ENCODE measurements at regions not wholly inside any gene's neighbourhood (a gene's known extent, or its start where the extent isn't known, plus 50 kb on each side); places are given as distances from the start of the nearest gene placed in this dataset.

DNA sequence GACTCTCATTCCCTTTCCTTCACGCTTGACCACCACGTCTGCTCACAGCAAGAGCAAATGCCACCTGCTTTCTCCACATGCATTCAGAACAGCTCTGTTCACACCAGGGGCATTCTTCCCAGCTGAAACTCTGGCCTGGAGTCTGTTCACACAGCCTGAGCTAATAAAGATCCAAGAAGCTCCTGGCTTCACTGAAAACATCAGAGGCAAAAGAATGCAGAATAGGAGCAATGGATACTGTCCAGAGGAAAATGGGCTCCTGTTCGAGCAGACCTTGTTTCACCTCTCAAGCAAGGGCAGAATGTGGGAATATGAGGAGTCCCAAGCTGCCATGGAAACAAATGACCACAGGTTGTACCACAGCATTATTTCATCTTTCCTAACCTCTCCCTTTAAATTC lies 402.7 kb upstream of the TNC start:
- ChIA-PET CTCF (interaction anchor here (0.7 to 1.3 kb wide), 4 partner anchors 9 to 505 kb away, joined by 3 to 5 read pairs (median 4); no protein-coding TSS in a partner anchor), POLR2A (no interaction called here)
- H3K4me3 ChIP-seq (ENCODE audit: low read depth, low read length) = no peak overlapping the region
- TF ChIP-seq, protein P1, sequence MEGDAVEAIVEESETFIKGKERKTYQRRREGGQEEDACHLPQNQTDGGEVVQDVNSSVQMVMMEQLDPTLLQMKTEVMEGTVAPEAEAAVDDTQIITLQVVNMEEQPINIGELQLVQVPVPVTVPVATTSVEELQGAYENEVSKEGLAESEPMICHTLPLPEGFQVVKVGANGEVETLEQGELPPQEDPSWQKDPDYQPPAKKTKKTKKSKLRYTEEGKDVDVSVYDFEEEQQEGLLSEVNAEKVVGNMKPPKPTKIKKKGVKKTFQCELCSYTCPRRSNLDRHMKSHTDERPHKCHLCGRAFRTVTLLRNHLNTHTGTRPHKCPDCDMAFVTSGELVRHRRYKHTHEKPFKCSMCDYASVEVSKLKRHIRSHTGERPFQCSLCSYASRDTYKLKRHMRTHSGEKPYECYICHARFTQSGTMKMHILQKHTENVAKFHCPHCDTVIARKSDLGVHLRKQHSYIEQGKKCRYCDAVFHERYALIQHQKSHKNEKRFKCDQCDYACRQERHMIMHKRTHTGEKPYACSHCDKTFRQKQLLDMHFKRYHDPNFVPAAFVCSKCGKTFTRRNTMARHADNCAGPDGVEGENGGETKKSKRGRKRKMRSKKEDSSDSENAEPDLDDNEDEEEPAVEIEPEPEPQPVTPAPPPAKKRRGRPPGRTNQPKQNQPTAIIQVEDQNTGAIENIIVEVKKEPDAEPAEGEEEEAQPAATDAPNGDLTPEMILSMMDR (IDR thresholded peaks at IDR 0.05; ENCODE audit: insufficient read depth, low read length, missing control alignments) = no peak
- no peak for DNase-seq (ENCODE audit: low read depth, low spot score)

DNA sequence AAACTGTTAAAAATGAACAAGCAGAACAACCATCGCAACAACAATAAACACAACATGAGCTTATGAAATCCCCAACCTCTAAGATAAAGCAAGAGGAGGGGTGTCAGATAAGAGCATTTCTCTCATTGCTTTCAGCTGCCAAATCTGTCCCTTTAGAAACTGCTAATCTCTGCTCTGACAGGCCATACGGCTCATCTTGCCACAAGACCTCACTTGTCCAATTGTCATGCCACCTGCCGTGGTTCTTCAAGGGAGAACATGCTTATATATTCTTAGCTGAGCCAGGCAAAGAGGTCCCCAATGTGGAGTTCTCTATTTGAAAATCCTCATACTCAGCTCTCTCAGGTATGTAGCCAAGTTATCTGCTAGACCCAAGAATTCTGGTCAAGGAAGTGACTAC lies 405.0 kb upstream of the TNC start:
- CTCF ChIA-PET = interaction anchor here (1.6 to 4.2 kb wide), 3 partner anchors 17 to 508 kb away, joined by 5 to 29 read pairs (median 10); no protein-coding TSS in a partner anchor
- POLR2A ChIA-PET = no interaction called here
- TF ChIP-seq, protein P1 (IDR thresholded peaks at IDR 0.05; ENCODE audit: insufficient read depth, low read length, missing control alignments) = no peak
- H3K4me3 ChIP-seq (ENCODE audit: low read depth, low read length) = no peak overlapping the region
- no peak for DNase-seq (ENCODE audit: low read depth, low spot score)

DNA sequence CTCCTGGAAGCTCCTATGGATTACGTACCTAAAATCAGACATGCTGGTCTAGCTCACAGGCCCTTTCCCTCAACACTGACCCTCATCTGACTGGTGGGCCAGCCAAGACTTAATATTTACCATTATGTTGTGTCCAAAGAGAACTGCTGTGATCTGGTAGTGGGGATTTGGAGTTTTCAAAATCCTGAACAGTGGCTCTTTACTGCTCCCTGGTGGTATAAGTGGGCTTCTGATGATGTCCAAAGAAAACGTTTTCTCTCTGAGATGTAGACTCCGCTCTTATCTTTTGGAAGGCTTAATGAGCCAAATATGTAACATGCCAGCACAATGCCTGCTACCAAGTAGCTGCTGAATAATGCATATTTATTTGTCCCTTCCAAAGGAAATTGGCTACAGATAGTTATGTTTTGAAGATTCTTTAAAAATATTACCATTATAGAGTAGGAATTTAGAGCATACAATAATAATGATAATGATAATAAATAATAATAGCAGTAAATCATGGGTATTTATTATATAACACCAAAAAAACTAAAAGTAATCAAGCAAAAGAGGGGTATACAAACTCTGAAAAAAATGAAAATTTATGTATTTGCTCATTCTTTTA lies 406.6 kb upstream of the TNC start:
- H3K4me3 ChIP-seq (ENCODE audit: low read depth, low read length) = no peak overlapping the region
- CTCF ChIA-PET = interaction anchor here (0.6 to 4.2 kb wide), 47 partner anchors 9 to 537 kb away, joined by 3 to 36 read pairs (median 4); partner anchors contain the start of gene TNC
- no peak for DNase-seq (ENCODE audit: low read depth, low spot score)
- TF ChIP-seq, protein P1 (IDR thresholded peaks at IDR 0.05; ENCODE audit: insufficient read depth, low read length, missing control alignments) = peak; percentile 55
- POLR2A ChIA-PET = interaction anchor here (0.7 kb wide), 1 partner anchor 317 kb away, joined by 3 read pairs; no protein-coding TSS in a partner anchor

DNA sequence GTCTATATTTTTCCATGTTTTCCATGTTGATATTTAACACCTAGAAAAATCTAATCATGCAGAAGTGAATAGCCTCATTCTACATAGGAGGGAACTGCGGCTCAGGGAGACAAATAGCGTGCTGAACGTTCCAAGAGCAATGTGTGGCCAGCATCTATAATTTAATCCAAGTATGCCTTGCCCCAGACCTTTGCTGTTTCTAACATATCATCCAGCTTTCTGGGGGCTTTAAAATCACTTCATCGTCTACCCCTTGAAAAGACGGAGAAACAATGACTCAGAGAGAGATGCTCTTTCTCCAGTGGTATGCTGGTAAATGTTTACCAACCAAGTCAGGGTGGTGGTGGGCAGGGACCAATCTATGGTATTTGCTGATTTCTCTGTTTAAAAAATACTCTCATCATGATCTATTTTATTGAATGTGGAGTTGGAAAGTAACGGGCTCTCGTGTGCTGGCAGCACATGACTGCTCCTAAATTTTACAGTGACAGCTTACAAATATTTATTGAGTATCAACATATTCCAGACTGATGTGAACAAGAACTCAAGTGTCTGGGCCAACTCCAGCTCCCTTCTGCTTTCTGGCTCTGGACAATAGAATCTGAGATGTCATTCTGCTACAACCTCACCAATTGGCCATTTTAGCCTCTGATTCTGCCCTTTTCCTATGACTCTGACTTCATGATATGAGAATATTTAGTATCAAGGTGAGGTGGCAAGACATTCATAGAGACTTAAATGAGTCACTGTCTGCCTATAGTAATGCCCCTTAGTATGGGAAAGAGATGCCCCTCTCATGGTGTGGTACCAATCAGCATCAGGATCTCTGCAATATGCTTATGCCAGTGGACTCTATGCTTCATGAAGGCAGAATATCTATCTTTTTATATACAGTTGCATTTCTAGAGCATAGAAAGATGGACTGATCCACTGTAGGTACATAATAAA lies 407.4 kb upstream of the TNC start:
- H3K4me3 ChIP-seq (ENCODE audit: low read depth, low read length) = no peak overlapping the region
- TF ChIP-seq, protein P1 (IDR thresholded peaks at IDR 0.05; ENCODE audit: insufficient read depth, low read length, missing control alignments) = no peak
- POLR2A ChIA-PET = no interaction called here
- CTCF ChIA-PET = interaction anchor here (0.6 to 4.2 kb wide), 33 partner anchors 8 to 538 kb away, joined by 3 to 36 read pairs (median 5); partner anchors contain the start of gene TNC
- DNase-seq (ENCODE audit: low read depth, low spot score) = no peak

DNA sequence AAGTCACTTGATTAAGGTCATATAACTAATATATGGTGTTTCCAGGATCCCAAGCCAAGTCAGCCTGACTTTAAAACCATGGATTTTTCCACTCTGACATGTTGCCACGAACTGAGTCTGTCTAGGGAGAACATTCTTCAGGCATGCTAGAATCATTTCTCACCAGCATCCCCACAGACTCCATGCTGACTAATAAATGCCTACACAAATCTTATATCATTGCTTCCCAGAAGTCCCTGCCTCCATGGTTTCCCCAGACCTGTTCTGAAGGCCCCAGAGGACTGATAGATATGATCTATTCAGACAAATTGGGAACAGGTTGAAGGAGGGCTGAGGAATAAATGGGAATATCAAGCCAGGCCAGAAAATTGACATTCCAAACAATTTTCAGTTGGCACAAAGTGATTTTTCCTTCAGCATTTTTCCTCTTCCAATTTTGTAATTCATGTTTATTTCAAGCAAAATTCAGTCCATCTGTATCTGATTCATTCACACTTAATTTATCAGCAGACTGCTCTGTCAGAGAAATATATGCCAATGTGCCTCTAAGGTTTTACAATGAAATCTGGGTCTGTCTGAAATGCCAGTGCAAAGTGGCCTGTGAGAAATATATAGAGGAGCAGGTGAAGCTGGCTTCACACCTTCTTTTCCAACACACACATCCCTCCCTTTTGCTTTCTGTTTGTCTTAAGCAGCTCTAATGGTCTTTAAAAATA lies 413.6 kb upstream of the TNC start:
- CTCF ChIA-PET = interaction anchor here (0.7 kb wide), 1 partner anchor 1117 kb away, joined by 3 read pairs; no protein-coding TSS in a partner anchor
- no peak overlapping the region for H3K4me3 ChIP-seq (ENCODE audit: low read depth, low read length)
- DNase-seq (ENCODE audit: low read depth, low spot score) = peak; percentile 85
- POLR2A ChIA-PET = no interaction called here
- TF ChIP-seq, protein P1 (IDR thresholded peaks at IDR 0.05; ENCODE audit: insufficient read depth, low read length, missing control alignments) = no peak
